Ovary (tissue), 7 donors: ENCODE measurements at regions not wholly inside any gene's neighbourhood (a gene's known extent, or its start where the extent isn't known, plus 50 kb on each side); places are given as distances from the start of the nearest gene placed in this dataset.

ENCODE experiments used
- DNase-seq, 5 donors: peaks; one replicate each; pipeline ENCODE4 v3.0.0-alpha.2; 2019 to 2020
- H3K27ac ChIP-seq, 2 donors: fragments of 200-600 bp; one replicate each; pipeline versions ENCODE4 v1.5.1 to v1.8.0; 2019 to 2022
- H3K27me3 ChIP-seq: fragments of 200-600 bp; one replicate; pipeline ENCODE4 v1.8.0; 2022
- H3K36me3 ChIP-seq: fragments of 200-600 bp; sonication (generic); one replicate; pipeline ENCODE4 v1.5.1; 2019
- H3K4me1 ChIP-seq: one replicate; pipeline ENCODE4 v1.8.1; 2013; ENCODE audit warnings: mild to moderate bottlenecking, moderate library complexity; ENCODE audit not compliant: insufficient read depth
- H3K4me3 ChIP-seq: fragments of 200-600 bp; sonication (generic); one replicate; pipeline ENCODE4 v1.5.1; 2017
- H3K9me3 ChIP-seq, 2 donors: fragments of 200-600 bp in 1 of 2; sonication (generic) in 1 of 2; one replicate each; pipeline versions ENCODE4 v1.5.1 to v1.8.1; 2013 to 2019; ENCODE audit warnings: mild to moderate bottlenecking in 1 of 2, moderate library complexity in 1 of 2
- EP300 ChIP-seq: sonication (generic); formaldehyde crosslinking; IDR thresholded peaks from one replicate; pipeline ENCODE4 v1.6.1; 2017; ENCODE audit warnings: antibody characterized with exemption
- POLR2A ChIP-seq: fragments of 450-650 bp; IDR thresholded peaks from one replicate; pipeline ENCODE4 v1.6.1; 2017; ENCODE audit warnings: antibody characterized with exemption, mild to moderate bottlenecking, moderate library complexity
- WGBS, 3 donors: extraction: QIAGEN DNeasy Blood & Tissue Kit in 1 of 3; methylation state at CpG; one replicate each; pipeline versions ENCODE4 v1.1.5 to v1.1.7; 2013 to 2017; 5-methylcytosine and 5-hydroxymethylcytosine counted together
- intact Hi-C, 4 donors: fragments of 100-400 bp; cut with DNase I; formaldehyde crosslinking; loops; one replicate each; pipeline versions ENCODE4 v1.11.0 to v1.15.1; 2022 to 2023
- TF ChIP-seq, protein P1 (sequence below), 3 donors: fragments of 450-650 bp in 2 of 3; fragments of 200-600 bp in 1 of 3; IDR thresholded peaks; one replicate each; pipeline versions ENCODE4 v1.5.1 to v1.8.0; 2016 to 2022; ENCODE audit warnings: antibody characterized with exemption in 3 of 3, mild to moderate bottlenecking in 1 of 3
- donor health status: DM: no; HTN: no; CAD: no; lungs with moderate emphysema.
- donor health status: DM: no; HTN: no; CAD: no.
- donor health status: Bipolar disorder and iron deficiency.
- donor health status: DM: no; HTN: no; CAD: no.
- donor health status: DM: yes; HTN: yes; CAD: no.

DNA sequence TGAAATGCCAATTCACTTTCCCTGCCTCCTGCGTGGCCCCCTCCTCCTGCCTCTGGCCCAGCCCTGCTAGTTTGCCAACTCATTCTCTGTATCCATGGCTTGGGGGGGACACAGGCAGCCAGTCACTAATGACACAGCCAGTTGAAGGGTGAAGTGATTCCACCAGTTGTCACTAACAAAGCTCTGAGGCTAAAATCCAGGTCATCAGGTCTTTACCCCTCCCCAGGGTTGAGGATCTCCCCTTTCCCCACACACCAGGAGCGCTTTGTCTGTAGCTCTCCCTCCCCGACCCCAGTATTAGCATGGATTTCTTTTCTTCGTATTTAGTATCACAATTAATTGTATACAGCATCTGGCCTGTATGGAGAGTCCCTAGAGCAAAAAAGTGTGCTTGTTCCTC, 394.1 kb downstream of the RRAGC start:
- H3K27me3 ChIP-seq: no peaks in the 10 kb centered on the region
- no peaks in the 10 kb centered on the region for H3K9me3 ChIP-seq
- no peaks in the 10 kb centered on the region for H3K36me3 ChIP-seq
- H3K4me1 ChIP-seq: no peaks in the 10 kb centered on the region
- DNase-seq: no peak
- TF ChIP-seq EP300 (no peak), POLR2A (no peak)
- TF ChIP-seq, protein P1, sequence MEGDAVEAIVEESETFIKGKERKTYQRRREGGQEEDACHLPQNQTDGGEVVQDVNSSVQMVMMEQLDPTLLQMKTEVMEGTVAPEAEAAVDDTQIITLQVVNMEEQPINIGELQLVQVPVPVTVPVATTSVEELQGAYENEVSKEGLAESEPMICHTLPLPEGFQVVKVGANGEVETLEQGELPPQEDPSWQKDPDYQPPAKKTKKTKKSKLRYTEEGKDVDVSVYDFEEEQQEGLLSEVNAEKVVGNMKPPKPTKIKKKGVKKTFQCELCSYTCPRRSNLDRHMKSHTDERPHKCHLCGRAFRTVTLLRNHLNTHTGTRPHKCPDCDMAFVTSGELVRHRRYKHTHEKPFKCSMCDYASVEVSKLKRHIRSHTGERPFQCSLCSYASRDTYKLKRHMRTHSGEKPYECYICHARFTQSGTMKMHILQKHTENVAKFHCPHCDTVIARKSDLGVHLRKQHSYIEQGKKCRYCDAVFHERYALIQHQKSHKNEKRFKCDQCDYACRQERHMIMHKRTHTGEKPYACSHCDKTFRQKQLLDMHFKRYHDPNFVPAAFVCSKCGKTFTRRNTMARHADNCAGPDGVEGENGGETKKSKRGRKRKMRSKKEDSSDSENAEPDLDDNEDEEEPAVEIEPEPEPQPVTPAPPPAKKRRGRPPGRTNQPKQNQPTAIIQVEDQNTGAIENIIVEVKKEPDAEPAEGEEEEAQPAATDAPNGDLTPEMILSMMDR (IDR thresholded peaks at IDR 0.05): no peak
- H3K27ac ChIP-seq: no peak overlapping the region
- intact Hi-C loops: no loop called here
- H3K4me3 ChIP-seq: no peak overlapping the region
- WGBS, 3 donors: 79 to 90% (median 81%) methylated on average over 4 of the region's 4 CpGs

DNA sequence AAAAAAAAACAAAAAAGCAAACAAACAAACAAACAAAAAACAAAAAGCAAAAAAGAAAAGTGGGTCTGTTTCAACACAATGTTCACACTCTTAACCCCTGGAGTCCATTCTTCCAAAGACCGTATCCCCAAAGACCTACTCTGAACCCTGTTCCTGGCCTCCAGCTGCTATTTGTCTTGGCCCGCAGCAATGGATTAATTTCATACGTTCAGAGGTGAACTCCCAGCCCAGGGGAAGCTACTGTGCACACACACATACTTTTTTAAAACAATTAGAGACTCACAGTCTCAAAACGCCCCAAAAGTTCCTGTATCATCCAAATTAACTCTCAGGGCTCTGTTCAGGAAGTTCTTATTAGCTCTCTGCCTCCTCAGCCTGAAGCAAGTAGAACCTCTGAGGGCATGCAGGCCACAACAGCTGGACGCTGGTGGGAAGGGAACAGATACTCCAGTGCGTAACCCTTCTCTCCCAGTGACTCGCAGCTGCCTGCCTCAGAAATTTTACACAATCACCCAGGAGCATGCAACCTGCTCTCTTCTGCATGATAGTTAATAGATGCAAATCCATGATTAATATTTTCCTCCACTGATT, 395.4 kb downstream of the RRAGC start:
- intact Hi-C loops: no loop called here
- TF ChIP-seq, protein P1 (IDR thresholded peaks at IDR 0.05): no peak
- TF ChIP-seq EP300: no peak
- 7 to 19% (median 7%) methylated on average over 7 of the region's 7 CpGs for WGBS, 3 donors
- Histone ChIP-seq H3K9me3 (no peaks in the 10 kb centered on the region), H3K4me1 (no peaks in the 10 kb centered on the region), H3K36me3 (no peaks in the 10 kb centered on the region), H3K27ac (no peak overlapping the region), H3K4me3 (no peak overlapping the region), H3K27me3 (no peaks in the 10 kb centered on the region)
- DNase-seq: no peak

DNA sequence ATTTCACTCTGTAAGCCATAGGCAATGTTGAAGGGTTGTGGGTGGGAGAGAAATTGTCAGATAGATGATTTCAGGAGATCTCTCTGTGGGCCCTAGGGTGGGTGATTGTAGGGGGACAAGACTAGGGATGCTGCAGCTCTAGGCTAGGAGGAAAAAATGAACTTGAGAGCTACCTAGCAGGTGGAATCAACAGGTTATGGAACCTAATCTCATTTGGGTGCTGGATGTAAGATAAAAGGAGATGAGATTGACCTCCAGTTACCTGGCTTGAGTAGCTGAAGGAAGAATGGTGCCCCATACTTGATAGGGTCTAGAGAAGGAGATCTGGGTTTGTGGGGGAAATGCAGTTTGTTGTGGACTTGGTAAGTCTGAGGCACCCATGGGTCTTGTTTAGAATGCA, 396.5 kb downstream of the RRAGC start:
- Histone ChIP-seq H3K4me1 (no peaks in the 10 kb centered on the region), H3K9me3 (no peaks in the 10 kb centered on the region), H3K27ac (no peak overlapping the region), H3K4me3 (no peak overlapping the region), H3K27me3 (no peaks in the 10 kb centered on the region), H3K36me3 (no peaks in the 10 kb centered on the region)
- TF ChIP-seq, protein P1 (IDR thresholded peaks at IDR 0.05): no peak
- TF ChIP-seq POLR2A (no peak), EP300 (no peak)
- intact Hi-C loops: no loop called here
- no peak for DNase-seq

DNA sequence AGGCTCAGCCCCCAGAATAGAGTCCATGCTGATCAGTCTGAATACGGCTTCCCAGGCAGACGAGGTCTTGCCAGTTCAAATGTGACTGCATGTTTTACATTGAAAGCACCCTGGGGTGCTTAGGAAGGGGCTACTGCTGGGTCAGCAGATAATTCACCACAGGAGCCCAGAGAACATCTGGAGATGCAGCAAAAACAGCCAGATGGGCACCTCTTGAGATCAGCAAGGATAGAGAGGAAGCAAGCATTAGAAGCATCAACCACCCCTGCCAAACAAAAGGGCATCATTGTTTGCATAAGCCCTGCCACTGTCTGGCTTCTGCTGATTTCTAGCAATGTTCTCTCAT, 403.1 kb downstream of the RRAGC start:
- Histone ChIP-seq H3K27me3 (no peaks in the 10 kb centered on the region), H3K9me3 (no peaks in the 10 kb centered on the region), H3K27ac (no peak overlapping the region), H3K4me1 (no peaks in the 10 kb centered on the region), H3K36me3 (no peaks in the 10 kb centered on the region), H3K4me3 (no peak overlapping the region)
- no peak for DNase-seq
- TF ChIP-seq EP300 (no peak), POLR2A (no peak)
- TF ChIP-seq, protein P1 (IDR thresholded peaks at IDR 0.05): no peak
- 72 to 80% (median 76%) methylated on average over 2 of the region's 2 CpGs for WGBS, 3 donors
- intact Hi-C loops: no loop called here
